Fibroblast of lung (primary cell): ENCODE measurements at regions not wholly inside any gene's neighbourhood (a gene's known extent, or its start where the extent isn't known, plus 50 kb on each side); places are given as distances from the start of the nearest gene placed in this dataset.

Experiments used
- CTCF ChIP-seq, 2 donors: IDR thresholded peaks in 1 of 2; conservative IDR thresholded peaks in 1 of 2; 1 replicate in 1 of 2; 2 replicates in 1 of 2; pipeline ENCODE4 v1.5.1; 2011 to 2012; ENCODE audit warnings: low read length in 2 of 2, control low read depth in 1 of 2, inconsistent platforms in 1 of 2, low read depth in 1 of 2, mild to moderate bottlenecking in 1 of 2
- EZH2 ChIP-seq: IDR thresholded peaks from 2 replicates; pipeline ENCODE4 v1.5.1; 2012; ENCODE audit warnings: low read length, control low read depth, mild to moderate bottlenecking; ENCODE audit errors: missing control alignments

GRCh38 chr2:66695226-66695735 is 260.4 kb downstream of the MEIS1 start:
- TF ChIP-seq CTCF (conservative IDR thresholded peaks at IDR 0.05 in 1 of 2, IDR thresholded peaks at IDR 0.05 in 1 of 2; ENCODE audit: low read depth in 1 of 2, low read length in 2 of 2) = no peak
- no peak for TF ChIP-seq EZH2
